ENCODE measurements at regions not wholly inside any gene's neighbourhood (a gene's known extent, or its start where the extent isn't known, plus 50 kb on each side); places are given as distances from the start of the nearest gene placed in this dataset.

- Histone ChIP-seq H3K27ac (no peak overlapping the region), H3K9me3 (no peaks in the 10 kb centered on the region), H3K27me3 (no peaks in the 10 kb centered on the region), H3K4me1 (ENCODE audit: insufficient read depth) (no peaks in the 10 kb centered on the region), H3K36me3 (no peaks in the 10 kb centered on the region), H3K4me3 (no peak overlapping the region)
- no peak for DNase-seq
- TF ChIP-seq POLR2A (IDR thresholded peaks at IDR 0.05) (no peak), EP300 (IDR thresholded peaks at IDR 0.05) (no peak), CTCF (IDR thresholded peaks at IDR 0.05) (no peak)
- intact Hi-C loops (cut with DNase I), result no loop called here
- 78 to 89% (median 83%) methylated on average over 11 of the region's 11 CpGs for WGBS, 3 donors
Observed at GRCh38 chr2:3104261-3104660, 273.4 kb downstream of the EIPR1 start.

- intact Hi-C loops (cut with DNase I), result no loop called here
- Histone ChIP-seq H3K27me3 (no peaks in the 10 kb centered on the region), H3K27ac (no peak overlapping the region), H3K4me1 (ENCODE audit: insufficient read depth) (no peaks in the 10 kb centered on the region), H3K36me3 (no peaks in the 10 kb centered on the region), H3K4me3 (no peak overlapping the region), H3K9me3 (no peaks in the 10 kb centered on the region)
- TF ChIP-seq EP300 (IDR thresholded peaks at IDR 0.05) (no peak), POLR2A (IDR thresholded peaks at IDR 0.05) (no peak), CTCF (IDR thresholded peaks at IDR 0.05) (no peak)
- no peak for DNase-seq
- 84 to 90% (median 89%) methylated on average over 11 of the region's 11 CpGs for WGBS, 3 donors
Observed at GRCh38 chr2:3102922-3103569, 274.6 kb downstream of the EIPR1 start.

- no peak for DNase-seq
- no peak for TF ChIP-seq POLR2A (IDR thresholded peaks at IDR 0.05)
- TF ChIP-seq CTCF (IDR thresholded peaks at IDR 0.05), result no peak
- no peak for TF ChIP-seq EP300 (IDR thresholded peaks at IDR 0.05)
- intact Hi-C loops (cut with DNase I), result no loop called here
Observed at GRCh38 chr2:3102081-3102921, 275.3 kb downstream of the EIPR1 start.

GRCh38 chr2:3101016-3101942, 276.3 kb downstream of the EIPR1 start:
- TF ChIP-seq CTCF (IDR thresholded peaks at IDR 0.05) (no peak), EP300 (IDR thresholded peaks at IDR 0.05) (no peak), POLR2A (IDR thresholded peaks at IDR 0.05) (no peak)
- Histone ChIP-seq H3K4me1 (ENCODE audit: insufficient read depth) (no peaks in the 10 kb centered on the region), H3K9me3 (no peaks in the 10 kb centered on the region), H3K36me3 (no peaks in the 10 kb centered on the region), H3K27me3 (no peaks in the 10 kb centered on the region), H3K4me3 (no peak overlapping the region), H3K27ac (no peak overlapping the region)
- no peak for DNase-seq
- 54 to 71% (median 59%) methylated on average over 33 to 34 of the region's 34 CpGs for WGBS, 3 donors
- intact Hi-C loops (cut with DNase I), result no loop called here

More at GRCh38 chr2:3102081-3102921, 275.3 kb downstream of the EIPR1 start:
- Histone ChIP-seq H3K27me3 (no peaks in the 10 kb centered on the region), H3K4me1 (ENCODE audit: insufficient read depth) (no peaks in the 10 kb centered on the region), H3K36me3 (no peaks in the 10 kb centered on the region), H3K9me3 (no peaks in the 10 kb centered on the region), H3K4me3 (no peak overlapping the region), H3K27ac (no peak overlapping the region)
- 86 to 91% (median 87%) methylated on average over 29 to 30 of the region's 30 CpGs for WGBS, 3 donors
